CD4-positive, alpha-beta T cell treated with Interferon gamma for 1 hour (primary cell): ENCODE measurements at regions not wholly inside any gene's neighbourhood (a gene's known extent, or its start where the extent isn't known, plus 50 kb on each side); places are given as distances from the start of the nearest gene placed in this dataset.

Experiments
- DNase-seq: peaks from one replicate; pipeline ENCODE4 v3.0.0-alpha.2; 2020

DNA sequence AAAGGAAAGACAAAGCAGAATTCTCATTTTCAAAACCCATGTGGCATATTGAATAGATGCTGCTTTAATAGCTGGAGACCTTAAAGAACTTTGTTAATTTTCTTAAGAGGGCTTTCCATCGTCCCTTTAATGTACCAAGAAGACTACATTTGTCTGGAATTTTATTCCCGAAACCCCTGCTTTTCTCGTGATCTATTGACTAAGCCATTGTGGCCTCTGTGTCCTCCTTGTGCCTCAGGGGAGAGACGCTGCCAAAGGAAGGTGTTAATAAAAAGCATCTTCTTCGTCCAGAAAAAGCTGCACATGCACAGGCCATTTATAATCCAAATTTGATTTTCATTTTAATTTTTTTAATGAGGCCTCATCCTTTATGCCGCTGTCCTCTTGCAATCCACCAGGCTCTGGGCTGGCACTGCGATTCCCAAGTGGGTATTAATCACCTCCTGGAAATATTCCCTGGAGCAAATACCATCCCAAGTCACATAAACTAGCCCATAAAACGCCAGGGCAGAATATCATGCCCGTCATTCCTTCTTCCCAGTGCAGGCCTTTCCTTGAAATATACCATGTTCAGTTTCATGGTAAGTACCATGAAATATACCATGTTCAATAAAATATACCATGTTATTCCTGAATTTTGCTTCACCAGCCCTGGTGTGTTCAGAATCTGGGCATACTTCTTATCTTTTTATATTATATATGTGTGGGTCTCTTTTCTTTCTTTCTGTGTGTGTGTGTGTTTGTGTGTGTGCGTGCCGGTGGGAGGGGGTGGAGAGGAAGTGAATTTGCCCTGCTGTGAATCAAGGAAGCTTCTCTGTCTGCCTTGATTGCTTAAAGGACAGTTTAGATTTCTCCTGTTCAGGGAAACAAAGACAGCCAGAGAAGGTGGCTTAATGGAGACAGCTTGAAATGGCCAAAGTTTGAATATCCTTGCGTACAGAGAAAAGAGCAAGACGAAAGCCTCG lies 147.6 kb downstream of the PHETA1 start:
- no peak for DNase-seq

DNA sequence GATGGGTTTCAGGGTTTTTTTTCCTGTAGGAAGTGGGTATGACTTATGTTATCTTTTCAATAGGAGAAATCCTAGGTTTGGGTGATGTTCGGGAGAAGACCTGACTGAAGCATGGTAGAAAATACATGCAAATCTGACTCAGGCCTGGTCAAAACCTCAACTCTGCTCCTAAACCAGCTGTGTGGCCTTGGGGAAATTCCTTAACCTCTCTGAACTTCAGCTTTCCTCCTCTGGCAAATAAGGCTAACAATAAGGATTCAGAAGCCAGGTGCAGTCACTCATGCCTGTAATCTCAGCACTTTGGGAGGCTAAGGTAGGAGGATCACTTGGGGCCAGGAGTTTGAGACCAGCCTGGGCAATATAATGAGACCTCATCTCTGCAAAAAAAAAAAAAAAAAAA lies 148.5 kb downstream of the PHETA1 start:
- DNase-seq = no peak

DNA sequence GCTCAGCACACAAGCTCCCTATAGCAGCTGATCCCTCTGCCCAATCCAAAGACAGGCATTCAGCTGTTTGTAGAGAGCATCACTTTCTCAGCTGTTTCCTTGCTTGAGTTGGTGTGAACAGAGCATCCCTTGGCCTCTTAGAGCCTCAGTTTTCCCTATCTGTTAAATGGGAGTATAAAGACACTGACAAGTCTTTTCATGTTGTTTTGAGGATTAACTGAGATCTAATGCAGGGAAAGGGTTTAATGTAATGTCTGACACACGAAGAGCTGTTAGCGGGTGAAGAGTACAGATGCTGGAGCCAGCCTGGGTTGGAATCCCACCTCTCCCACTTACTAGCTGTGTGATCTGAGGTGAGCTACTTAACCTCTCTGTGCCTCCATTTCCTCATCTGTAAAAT lies 149.5 kb downstream of the PHETA1 start:
- DNase-seq = no peak

DNA sequence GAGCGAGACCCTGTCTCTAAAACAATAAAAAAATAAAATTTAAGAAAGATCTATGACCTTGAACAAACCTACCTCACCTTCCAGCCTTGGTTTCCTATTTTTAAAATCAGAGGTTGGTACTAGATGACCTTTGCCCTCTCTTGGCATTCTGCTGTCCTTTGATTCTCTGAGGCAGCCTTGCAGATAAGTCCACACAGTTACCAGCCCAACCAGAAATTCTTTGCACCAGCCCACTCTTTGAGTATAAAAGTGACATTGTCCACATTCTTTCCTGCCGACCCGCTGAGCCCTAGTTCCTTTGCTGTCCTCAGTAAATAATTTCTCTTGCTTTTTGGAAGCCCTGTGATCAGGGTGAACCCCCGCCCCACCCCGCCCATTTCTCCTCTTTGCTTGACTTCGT lies 150.4 kb downstream of the PHETA1 start:
- DNase-seq = no peak

DNA sequence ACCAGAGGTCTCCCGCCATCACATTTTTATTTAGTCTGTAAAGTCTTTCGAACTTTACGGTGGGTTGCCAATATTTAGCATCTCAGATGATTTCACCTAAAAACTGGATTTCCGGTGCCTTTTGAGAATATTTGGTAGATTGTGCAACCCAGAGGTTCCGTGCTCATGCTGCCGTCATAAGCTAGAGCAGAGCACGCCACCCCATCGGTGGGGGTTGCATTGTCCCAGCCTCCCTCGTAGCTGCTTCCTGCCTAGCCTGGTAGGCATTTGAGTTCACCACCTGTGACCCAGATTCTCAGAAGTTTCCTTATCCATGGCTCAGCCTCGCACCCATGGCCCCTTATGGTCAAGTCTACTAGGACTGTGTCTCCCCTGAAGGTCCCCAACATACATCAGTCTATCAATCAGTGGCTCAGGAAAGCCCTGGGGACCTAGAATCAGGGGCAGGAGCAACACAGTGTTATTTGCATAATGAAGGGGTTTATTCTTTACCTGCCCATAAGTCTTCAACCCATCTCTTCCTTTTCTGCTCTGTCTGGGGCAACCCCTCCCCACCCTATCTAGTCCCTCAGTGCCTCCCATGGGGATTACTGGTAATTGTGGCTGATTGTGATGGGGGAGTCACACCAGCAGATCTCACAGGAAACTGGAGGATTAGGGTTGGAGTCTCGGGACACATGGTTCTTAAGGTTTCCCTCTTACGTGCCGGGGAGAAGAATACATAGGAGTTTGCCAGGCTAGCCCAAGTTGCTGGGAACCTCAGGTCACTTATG lies 152.3 kb downstream of the PHETA1 start:
- no peak for DNase-seq

DNA sequence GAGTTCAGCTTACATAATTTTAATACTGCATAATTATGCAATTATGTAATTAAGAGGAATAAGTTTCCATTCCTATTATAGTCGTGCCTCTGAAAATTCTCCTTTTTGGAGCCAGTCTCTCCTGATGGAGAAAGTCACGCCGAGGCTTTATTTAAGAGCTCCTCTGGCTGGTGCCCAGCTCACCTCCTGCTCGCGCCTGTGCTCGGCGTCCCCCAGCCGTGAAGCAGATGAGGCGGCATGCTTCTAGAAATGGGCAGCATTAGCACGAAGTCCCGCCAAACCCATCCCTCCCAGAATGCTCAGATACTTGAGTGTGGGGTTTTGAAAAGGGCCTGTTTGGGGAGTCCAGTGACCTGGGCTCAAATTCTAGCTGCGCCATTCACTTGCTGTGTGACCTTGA lies 153.0 kb downstream of the PHETA1 start:
- no peak for DNase-seq

DNA sequence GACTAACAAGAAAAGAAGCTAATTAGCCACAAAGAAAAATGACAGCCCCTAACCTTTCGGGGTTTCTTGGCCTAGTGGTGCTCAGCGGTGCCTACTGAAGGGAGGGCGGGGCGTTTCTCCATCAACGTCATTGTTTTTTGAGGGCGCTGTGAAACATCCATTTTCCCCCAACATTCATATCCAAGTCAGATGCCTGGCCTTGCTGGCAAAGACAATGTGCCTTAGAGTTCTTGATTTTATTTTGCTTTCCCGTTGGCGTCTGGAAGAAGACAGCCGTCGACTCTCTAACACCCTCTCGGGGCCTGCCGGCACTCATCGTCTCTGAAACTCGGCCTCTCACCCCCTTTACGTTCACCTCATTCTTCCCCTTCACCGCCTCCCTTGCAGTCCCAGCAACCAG lies 154.5 kb downstream of the PHETA1 start:
- DNase-seq = no peak

DNA sequence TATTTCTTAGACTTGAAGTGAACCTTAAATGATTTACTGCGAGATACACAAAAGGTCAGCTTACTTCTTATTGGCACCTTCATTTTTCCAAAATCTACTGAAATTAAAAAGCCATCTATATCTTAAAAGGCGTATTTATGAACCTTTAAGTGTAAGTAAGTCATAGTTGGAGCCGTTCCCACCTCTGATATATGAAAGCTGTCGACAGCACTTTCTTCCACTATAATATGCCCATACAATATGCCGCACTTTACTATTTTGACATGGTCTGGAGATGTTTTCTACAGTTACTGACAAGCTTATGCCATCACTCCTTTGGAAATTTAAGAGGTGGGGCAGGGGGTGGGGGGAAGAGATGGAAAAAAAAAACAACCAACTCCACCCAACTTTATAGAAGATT lies 155.3 kb downstream of the PHETA1 start:
- no peak for DNase-seq

DNA sequence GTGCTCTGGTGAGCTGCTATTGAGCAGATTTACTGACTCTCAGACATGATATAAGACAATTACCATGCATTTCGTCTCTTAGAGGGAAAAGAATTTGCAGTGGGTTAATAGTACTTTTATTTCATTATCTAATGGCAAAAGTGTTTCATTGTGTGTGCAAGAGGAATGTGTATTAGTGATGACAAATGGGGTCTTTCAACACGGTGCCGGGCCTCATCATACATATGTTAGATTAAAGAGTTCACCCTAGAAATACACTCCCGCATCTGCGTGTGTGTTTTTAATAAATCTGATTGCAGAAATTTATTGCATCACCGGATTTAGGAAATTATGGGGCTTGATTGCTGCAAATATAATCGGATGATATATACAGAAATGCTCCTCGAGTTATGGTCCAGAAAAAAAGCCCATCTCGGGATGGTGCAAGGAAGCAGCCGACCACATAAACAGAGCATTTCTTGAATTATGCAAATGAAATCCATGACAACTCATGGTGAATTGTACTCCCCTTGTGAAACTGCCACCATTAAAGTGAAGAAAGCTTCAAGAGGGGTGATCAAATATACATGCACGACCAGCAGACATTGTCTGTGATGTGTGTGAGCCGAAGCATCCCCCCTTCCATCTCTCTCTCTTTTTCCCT lies 156.0 kb downstream of the PHETA1 start:
- DNase-seq = no peak

DNA sequence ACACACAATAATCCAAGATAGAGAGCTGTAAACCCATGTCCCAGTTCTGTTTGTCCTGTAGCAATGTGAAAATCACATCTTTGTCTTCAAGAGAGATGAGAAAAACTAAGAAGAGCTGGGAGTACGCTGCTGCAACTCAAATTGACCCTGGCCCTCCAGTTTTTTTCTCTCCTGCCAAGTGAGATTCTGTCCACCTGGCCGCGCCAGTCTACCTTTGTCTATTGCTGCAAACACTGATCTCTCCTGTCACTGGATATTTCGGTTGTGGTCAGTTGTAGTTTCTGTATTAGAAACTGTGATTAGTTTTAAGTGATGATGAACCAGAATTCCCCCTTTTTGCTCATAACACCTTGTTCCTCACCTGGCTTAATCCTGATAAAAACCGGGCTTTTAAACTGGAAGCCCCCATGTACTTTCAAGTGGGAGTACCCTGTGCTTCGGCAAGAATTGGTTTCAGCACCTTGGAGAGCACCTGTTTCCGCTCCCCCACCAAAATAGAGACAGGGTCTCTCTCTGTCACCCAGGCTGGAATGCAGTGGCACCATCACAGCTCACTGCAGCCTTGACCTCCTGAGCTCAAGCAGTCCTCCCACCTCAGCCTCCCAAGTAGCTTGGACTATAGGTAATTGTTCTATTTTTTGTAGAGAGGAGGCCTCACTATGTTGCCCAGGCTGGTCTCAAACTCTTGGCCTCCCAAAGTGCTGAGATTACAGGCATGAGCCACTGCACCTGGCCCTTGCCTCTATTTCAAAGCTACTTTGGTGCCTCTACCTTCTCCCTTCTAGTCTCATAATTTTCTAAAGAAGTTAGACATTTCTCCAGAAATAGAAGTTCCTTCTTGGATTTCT lies 156.8 kb downstream of the PHETA1 start:
- no peak for DNase-seq

DNA sequence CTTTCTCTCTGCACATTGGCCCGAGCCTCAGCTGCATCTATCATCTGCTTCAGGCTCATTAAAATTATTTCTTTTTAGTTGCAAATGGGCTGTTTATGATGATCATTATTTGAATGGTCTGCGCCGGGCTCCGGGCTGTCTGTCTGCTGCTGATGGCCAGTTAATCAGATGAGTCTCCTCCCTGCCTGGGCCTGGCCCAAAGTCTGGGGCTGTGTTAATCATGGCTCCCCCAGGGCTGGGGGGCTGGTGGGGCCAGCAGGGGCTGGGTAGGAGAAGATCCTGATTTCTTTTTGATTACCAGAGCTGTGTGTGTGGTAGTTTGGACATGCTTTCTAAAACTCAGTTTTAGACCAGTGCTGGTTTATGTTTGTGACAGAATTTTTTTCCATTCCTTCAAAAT lies 159.1 kb downstream of the PHETA1 start:
- no peak for DNase-seq

DNA sequence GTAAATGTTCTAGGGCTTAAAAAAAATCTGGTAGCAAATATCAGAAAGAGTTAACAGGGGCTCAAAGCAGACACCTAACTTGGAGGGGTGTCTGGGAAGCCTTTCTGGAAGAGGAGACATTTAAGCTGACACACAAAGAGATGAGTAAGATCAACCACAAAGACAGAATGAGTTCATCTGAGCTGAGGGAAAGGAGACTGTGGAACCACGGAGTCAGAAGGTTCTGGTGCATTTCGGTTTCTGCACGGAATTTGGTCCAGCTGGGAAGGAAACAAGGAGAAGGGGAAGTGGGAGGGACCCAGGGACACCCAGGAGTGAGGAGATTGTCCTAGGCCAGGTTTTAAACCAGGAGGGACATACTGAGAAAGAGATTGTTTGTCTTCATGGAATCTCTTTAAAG lies 161.1 kb downstream of the PHETA1 start:
- DNase-seq = no peak

DNA sequence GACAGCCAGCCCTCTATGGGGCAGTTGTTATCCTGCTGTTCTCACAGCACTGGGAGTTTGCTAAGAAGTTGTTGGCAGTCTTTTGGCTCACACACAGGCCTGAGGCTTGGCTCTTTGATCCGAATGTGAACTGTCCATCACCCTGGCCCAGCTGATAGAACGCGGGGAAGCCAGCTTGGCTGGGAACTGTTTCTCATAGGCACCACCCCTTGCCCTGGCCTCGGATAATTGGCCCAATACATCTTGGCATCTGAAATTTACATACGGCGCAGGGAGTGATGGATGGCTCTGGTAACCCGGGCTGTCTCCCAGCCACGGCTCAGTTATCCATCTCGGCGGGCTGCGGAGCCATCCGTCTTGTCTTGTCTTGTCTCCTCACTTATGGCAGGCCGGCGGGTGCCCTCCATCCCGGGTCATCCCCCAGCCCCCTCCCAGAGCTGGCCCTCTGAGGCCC lies 164.1 kb downstream of the PHETA1 start:
- no peak for DNase-seq

DNA sequence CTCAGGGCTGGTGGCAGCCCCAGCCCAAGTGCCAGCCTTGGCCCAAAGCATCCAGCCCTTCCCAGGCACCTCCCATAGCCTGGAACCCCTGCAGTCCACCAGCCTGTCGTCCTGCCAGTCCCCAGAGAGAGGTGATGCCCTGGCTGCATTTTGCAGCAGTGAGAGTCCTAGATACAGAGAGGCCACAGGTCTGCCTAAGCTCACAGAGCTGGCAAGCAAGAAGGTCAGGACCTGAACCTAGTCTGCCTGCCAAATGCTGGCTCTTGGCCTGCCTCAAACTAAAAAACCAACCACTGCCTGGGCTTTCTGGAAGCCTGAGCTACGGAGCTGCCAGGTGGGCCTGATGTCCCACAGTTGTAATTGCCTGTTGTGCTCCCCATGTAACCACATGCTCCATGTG lies 164.9 kb downstream of the PHETA1 start:
- no peak for DNase-seq

DNA sequence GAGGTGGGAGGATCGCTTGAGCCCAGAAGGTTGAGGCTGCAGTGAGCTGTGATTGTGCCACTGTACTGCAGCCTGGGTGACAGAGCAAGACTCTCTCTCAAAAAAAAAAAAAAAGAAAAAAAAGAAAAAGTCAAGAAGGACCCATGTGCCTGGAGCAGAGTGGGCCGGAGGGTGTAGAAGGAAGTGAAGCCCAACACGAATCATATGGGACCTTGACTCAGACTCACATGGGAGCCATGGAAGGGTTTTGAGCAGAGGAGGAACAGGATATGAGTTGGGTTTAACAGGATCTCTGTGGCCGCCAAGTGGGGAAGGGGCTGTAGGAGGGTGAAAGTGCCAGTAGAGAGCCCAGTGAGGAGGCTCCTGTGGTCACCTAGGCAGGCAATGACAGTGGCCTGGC lies 165.4 kb downstream of the PHETA1 start:
- DNase-seq = no peak

DNA sequence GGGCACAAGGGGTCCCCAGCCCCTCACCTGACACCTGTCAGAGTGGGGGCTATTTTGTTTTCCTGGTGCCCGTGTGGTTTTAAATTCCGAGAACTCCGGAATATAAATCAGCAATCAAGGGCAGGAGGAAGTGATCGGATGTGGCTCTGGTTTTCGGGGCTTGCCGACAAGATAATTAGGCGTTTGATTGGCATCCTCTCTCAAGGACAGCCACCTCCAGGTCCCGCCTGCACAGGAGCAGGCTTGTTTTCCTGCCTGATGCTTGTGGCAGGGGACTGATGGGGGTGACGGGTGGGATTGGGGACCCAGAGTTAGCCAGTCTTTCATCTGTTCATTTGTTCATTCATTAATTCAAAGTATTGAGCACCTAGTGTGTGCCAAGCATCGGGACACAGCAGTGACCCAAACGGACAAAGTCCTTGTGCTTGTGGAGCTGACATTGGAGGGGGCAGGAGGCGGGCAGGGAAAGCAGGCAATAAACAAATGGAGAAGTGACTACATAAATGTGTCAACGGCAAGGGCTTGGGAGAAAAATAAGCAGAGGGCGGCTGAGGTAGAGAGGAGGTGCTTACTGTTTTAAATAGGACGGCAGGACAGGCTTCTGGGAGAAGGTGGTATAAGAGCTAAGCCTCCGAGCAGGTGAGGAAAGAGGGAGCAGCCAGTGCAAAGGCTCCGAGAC lies 166.5 kb downstream of the PHETA1 start:
- no peak for DNase-seq

DNA sequence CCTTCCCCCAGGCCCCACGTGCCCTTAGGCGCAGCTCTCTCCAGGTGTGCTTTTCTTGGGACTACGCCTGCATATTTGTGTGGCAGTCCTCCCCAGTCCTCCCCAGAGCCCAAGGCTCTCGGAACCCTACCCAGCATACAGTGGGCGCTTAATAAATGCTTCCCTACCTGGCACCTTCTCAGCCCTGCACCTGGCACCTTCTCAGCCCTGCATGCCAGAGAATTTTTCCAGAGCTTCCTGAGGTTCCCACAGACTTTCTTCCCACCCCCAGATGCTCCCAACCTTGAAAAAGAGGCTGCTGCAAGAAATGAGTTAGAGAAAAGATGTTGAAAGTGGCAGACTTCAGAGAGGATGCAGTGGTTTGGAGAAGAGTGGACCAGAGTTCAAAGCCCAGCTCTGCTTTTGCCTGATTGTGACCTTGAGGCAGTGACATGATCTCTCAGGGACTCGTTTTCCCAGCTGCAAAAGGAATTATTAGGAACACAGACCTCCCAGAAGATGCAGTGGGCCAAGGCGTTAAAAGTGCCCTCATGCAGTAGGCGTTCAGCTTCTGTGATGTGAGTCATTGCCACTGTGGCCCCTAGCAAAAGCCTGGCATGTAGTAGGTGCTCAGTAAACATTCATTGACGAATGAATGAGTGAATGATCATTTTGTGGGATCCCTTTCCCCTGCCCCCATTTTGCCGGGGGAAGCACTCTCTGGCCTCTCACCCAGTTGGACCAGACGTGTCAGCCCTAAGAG lies 167.2 kb downstream of the PHETA1 start:
- no peak for DNase-seq

DNA sequence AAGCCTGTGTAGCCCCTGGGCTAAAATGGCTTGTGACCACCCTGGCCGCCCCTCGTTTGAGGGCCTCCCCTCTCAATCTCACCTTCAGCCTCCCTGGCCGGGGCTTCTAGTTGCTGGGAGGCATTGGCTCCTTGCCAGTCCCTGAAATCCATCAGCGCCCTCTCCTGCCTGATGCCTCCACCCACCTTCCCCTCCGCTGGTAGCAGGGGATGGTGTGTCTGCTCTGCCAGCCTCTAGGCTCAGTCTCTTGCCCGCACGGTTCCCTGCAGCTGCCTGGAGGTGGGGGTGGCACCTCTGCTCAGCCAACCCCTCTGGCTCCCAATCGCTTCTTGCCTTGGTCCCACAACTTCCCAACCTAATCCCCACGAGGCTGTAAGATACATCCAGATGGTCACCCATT lies 167.9 kb downstream of the PHETA1 start:
- no peak for DNase-seq

DNA sequence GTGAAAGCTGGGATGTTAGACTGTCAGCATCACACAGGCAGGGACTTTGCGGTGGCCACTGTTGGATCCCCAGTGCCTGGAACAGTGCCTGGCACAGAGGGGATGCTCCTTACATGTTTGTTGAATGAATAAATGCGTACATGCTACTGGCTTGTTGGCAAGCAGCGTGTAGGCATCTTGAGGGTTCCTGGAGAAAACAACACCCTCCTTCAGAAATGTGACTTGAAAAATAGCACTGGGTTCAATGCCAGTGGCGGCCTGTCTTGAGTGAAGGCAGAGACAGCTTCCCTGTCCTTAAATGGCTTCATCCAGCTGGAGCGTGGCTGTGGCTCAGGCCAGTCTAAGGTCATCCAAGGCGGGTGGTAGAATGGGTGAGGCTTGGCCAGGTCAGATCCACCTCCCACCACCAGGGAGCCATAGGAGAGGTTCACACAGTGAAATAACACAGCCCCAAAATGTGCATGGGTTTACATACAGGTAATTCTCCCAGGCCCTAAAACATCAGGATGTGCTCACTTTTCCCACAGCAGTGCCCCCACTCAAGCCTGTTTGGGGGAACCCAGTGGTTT lies 171.4 kb downstream of the PHETA1 start:
- no peak for DNase-seq

DNA sequence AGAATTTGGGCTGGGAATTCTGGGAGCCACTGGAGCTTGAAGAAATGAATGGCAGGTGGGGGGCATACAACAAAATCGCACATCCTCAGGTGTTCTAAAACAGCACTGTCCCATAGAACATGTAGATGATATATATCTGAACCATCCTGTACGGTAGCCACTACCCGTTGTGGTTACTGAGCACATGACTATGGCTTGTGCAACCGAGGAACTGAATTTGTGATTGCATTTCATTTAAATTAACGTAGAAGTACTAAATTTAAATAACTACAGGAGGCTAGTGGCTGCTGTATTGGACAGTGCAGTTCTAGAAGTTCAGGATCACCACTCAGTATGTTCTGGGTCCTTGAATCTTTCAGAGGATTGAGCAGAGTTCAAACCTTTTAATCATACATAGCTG lies 172.4 kb downstream of the PHETA1 start:
- DNase-seq = no peak

DNA sequence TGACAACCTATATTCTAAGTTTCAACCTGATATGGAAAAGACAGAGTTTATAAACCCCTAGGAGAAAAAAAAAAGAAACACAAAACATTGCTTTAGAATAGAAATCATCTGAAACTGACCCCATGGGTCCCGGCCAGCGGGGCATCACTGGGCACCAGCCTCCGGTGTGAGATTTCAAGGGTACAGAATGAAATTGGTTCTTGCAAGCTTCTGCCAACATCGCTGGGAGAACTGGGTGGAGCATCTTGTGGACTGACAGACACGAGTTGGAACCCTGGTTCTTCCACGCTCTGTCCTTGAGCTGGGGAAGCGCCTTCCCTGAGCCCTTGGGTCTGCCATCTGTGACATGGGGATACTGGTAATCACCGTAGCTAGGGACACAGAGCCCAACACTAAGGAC lies 173.6 kb downstream of the PHETA1 start:
- no peak for DNase-seq
